ENCODE measurements at regions not wholly inside any gene's neighbourhood (a gene's known extent, or its start where the extent isn't known, plus 50 kb on each side); places are given as distances from the start of the nearest gene placed in this dataset.

DNA sequence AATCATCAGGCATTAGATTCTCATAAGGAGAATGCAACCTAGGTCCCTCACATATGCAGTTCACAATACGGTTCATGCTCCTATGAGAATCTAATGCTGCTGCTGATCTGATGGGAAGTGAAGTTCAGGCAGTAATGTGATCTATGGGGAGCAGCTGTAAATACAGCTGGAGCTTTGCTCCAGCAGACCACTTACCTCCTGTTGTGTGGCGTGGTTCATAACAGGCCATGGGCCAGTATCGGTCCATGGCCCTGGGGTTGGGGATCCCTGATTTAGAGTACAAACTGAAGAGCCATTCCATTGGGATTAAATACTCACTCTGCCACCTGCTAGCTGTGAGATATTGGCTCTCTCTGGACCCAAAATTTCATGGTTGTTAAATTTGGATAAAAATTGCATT, 244.6 kb upstream of the POGK start:
- H4K8ac ChIP-seq (ENCODE audit: low read length) = no peak overlapping the region
- no peaks in the 10 kb centered on the region for H3K9me3 ChIP-seq (ENCODE audit: control insufficient read depth, low read length)
- no peaks in the 10 kb centered on the region for H3K4me1 ChIP-seq (ENCODE audit: control insufficient read depth, insufficient read depth, low read depth, low read length)
- H3K23ac ChIP-seq (ENCODE audit: low read length in 2 of 2) = no peak overlapping the region
- WGBS = 84% methylated on average over 3 of the region's 3 CpGs
- no peak overlapping the region for H3K4me2 ChIP-seq (ENCODE audit: low read length, poor library complexity, severe bottlenecking)
- H3K14ac ChIP-seq (ENCODE audit: low read length in 2 of 2) = no peak overlapping the region
- H3K36me3 ChIP-seq (ENCODE audit: control insufficient read depth in 1 of 2, insufficient read depth in 2 of 2, low read depth in 1 of 2, low read length in 2 of 2) = no peaks in the 10 kb centered on the region
- no peak overlapping the region for H2AFZ ChIP-seq (ENCODE audit: low read depth, low read length)
- no peak overlapping the region for H2AK5ac ChIP-seq (ENCODE audit: low read length, severe bottlenecking)
- no peak overlapping the region for H3K18ac ChIP-seq (ENCODE audit: low read depth in 1 of 2, low read length in 2 of 2)
- H3K27me3 ChIP-seq (ENCODE audit: control insufficient read depth in 1 of 2, insufficient read depth in 1 of 2, low read length in 2 of 2) = no peaks in the 10 kb centered on the region
- no peaks in the 10 kb centered on the region for H3K79me1 ChIP-seq (replicated peaks; ENCODE audit: low read length, poor library complexity, severe bottlenecking)
- H3K9ac ChIP-seq (ENCODE audit: low read length) = no peak overlapping the region
- no peak overlapping the region for H2BK120ac ChIP-seq (ENCODE audit: low read depth, low read length)
- DNase-seq = no peak
- no peak overlapping the region for H3K4ac ChIP-seq (ENCODE audit: low read depth in 1 of 2, low read length in 2 of 2)
- H2BK12ac ChIP-seq (ENCODE audit: low read length in 2 of 2) = no peak overlapping the region
- no peak overlapping the region for H4K91ac ChIP-seq (ENCODE audit: low read length)
- H3K27ac ChIP-seq (ENCODE audit: low read length, poor library complexity, severe bottlenecking) = no peak overlapping the region
- no peak overlapping the region for H2BK5ac ChIP-seq (ENCODE audit: low read depth, low read length, poor library complexity, severe bottlenecking)
- no peak overlapping the region for H2BK15ac ChIP-seq (ENCODE audit: low read depth, poor library complexity, severe bottlenecking)
- H3K4me3 ChIP-seq (ENCODE audit: insufficient read depth in 1 of 2, low read depth in 1 of 2, low read length in 2 of 2) = no peak overlapping the region

DNA sequence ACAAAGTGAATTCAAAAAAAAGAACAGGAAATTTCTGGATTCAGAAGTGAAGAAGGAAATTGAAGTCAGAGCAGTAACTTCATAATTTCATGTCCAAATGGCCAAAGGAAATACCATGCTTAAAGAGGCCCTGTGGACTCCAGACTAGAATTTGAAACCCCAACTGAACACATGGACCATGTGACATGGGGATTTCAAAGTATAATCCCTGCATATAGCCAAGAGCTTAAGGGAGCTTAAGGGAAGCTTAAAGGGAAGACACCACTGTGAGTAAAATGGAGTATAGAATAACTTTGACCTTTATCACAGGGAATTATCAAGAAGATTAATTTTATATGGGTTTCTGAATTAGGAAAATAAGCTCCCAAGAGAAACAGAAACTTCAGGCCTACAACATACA, 241.8 kb upstream of the POGK start:
- Histone ChIP-seq H3K14ac (ENCODE audit: low read length in 2 of 2) (no peak overlapping the region), H3K27me3 (ENCODE audit: control insufficient read depth in 1 of 2, insufficient read depth in 1 of 2, low read length in 2 of 2) (no peaks in the 10 kb centered on the region), H2BK120ac (ENCODE audit: low read depth, low read length) (no peak overlapping the region), H2AK5ac (ENCODE audit: low read length, severe bottlenecking) (no peak overlapping the region), H2BK5ac (ENCODE audit: low read depth, low read length, poor library complexity, severe bottlenecking) (no peak overlapping the region), H2BK12ac (ENCODE audit: low read length in 2 of 2) (no peak overlapping the region), H4K8ac (ENCODE audit: low read length) (no peak overlapping the region), H3K4me3 (ENCODE audit: insufficient read depth in 1 of 2, low read depth in 1 of 2, low read length in 2 of 2) (no peak overlapping the region), H2AFZ (ENCODE audit: low read depth, low read length) (no peak overlapping the region), H3K79me1 (replicated peaks; ENCODE audit: low read length, poor library complexity, severe bottlenecking) (no peaks in the 10 kb centered on the region), H3K4me2 (ENCODE audit: low read length, poor library complexity, severe bottlenecking) (no peak overlapping the region), H3K23ac (ENCODE audit: low read length in 2 of 2) (no peak overlapping the region), H4K91ac (ENCODE audit: low read length) (no peak overlapping the region), H3K9ac (ENCODE audit: low read length) (no peak overlapping the region), H2BK15ac (ENCODE audit: low read depth, poor library complexity, severe bottlenecking) (no peak overlapping the region), H3K4ac (ENCODE audit: low read depth in 1 of 2, low read length in 2 of 2) (no peak overlapping the region), H3K27ac (ENCODE audit: low read length, poor library complexity, severe bottlenecking) (no peak overlapping the region), H3K9me3 (ENCODE audit: control insufficient read depth, low read length) (no peaks in the 10 kb centered on the region), H3K36me3 (ENCODE audit: control insufficient read depth in 1 of 2, insufficient read depth in 2 of 2, low read depth in 1 of 2, low read length in 2 of 2) (no peaks in the 10 kb centered on the region), H3K18ac (ENCODE audit: low read depth in 1 of 2, low read length in 2 of 2) (no peak overlapping the region), H3K4me1 (ENCODE audit: control insufficient read depth, insufficient read depth, low read depth, low read length) (no peaks in the 10 kb centered on the region)
- DNase-seq = no peak

DNA sequence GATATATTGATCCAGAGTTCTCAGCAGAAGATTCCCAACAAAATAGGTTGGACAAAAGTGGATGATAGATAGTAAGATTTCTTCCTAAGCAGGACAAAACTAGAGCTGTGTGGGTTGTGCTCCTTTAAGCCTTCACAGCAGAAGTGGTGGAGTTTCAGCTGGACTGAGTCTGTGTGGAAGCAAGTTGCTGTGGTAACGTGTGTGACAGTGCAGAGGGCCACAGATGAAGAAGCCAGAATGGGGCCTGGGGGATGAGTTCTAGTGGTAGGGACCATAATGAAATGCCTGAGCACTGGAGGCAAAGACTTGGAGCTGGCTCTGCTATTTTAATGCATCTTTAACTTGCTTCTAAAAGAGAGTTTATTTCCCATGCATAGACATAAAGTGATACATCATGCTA, 238.7 kb upstream of the POGK start:
- Histone ChIP-seq H3K14ac (ENCODE audit: low read length in 2 of 2) (no peak overlapping the region), H3K4me2 (ENCODE audit: low read length, poor library complexity, severe bottlenecking) (no peak overlapping the region), H3K27me3 (ENCODE audit: control insufficient read depth in 1 of 2, insufficient read depth in 1 of 2, low read length in 2 of 2) (no peaks in the 10 kb centered on the region), H3K4me3 (ENCODE audit: insufficient read depth in 1 of 2, low read depth in 1 of 2, low read length in 2 of 2) (no peak overlapping the region), H4K91ac (ENCODE audit: low read length) (no peak overlapping the region), H2BK120ac (ENCODE audit: low read depth, low read length) (no peak overlapping the region), H2AFZ (ENCODE audit: low read depth, low read length) (no peak overlapping the region), H3K36me3 (ENCODE audit: control insufficient read depth in 1 of 2, insufficient read depth in 2 of 2, low read depth in 1 of 2, low read length in 2 of 2) (no peaks in the 10 kb centered on the region), H3K9ac (ENCODE audit: low read length) (no peak overlapping the region), H3K18ac (ENCODE audit: low read depth in 1 of 2, low read length in 2 of 2) (no peak overlapping the region), H2BK15ac (ENCODE audit: low read depth, poor library complexity, severe bottlenecking) (no peak overlapping the region), H4K8ac (ENCODE audit: low read length) (no peak overlapping the region), H3K9me3 (ENCODE audit: control insufficient read depth, low read length) (no peaks in the 10 kb centered on the region), H2AK5ac (ENCODE audit: low read length, severe bottlenecking) (no peak overlapping the region), H3K4me1 (ENCODE audit: control insufficient read depth, insufficient read depth, low read depth, low read length) (no peaks in the 10 kb centered on the region), H3K4ac (ENCODE audit: low read depth in 1 of 2, low read length in 2 of 2) (no peak overlapping the region), H3K23ac (ENCODE audit: low read length in 2 of 2) (no peak overlapping the region), H3K27ac (ENCODE audit: low read length, poor library complexity, severe bottlenecking) (no peak overlapping the region), H2BK5ac (ENCODE audit: low read depth, low read length, poor library complexity, severe bottlenecking) (no peak overlapping the region), H3K79me1 (replicated peaks; ENCODE audit: low read length, poor library complexity, severe bottlenecking) (no peaks in the 10 kb centered on the region), H2BK12ac (ENCODE audit: low read length in 2 of 2) (no peak overlapping the region)
- no peak for DNase-seq
- WGBS = 20% methylated on average over 1 of the region's 1 CpG

DNA sequence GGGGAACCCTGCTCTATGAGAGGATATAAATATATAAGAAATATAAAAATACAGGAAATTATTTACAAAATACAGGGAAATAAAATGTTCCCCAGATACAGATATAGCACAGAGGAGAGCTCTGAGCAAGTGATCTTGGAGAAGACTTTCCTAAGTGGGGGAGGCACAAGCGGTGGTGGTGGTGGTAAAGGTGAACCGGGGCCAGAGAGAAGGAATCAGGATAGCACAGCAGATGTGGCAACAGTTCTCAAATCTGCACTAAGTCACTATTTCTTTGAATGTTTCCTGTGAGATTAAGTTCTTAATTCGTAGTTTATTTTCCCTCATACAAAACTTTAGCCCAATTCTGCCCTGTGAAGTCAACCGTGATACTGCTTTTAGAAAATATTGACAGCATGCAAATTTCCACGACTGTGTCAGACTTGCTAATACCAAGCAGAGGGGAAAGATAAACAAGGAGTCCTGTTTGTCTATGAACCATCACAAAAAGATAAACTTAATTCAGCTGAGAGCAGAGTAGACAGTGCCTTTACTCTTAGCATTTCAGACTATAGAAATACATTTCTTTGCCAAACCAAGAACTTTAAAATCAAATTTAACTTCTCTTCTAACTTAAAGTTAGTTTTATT, 237.5 kb upstream of the POGK start:
- DNase-seq = no peak
- no peak overlapping the region for H4K91ac ChIP-seq (ENCODE audit: low read length)
- H3K27me3 ChIP-seq (ENCODE audit: control insufficient read depth in 1 of 2, insufficient read depth in 1 of 2, low read length in 2 of 2) = no peaks in the 10 kb centered on the region
- H3K23ac ChIP-seq (ENCODE audit: low read length in 2 of 2) = no peak overlapping the region
- no peaks in the 10 kb centered on the region for H3K36me3 ChIP-seq (ENCODE audit: control insufficient read depth in 1 of 2, insufficient read depth in 2 of 2, low read depth in 1 of 2, low read length in 2 of 2)
- no peak overlapping the region for H3K9ac ChIP-seq (ENCODE audit: low read length)
- no peak overlapping the region for H2BK5ac ChIP-seq (ENCODE audit: low read depth, low read length, poor library complexity, severe bottlenecking)
- H3K4ac ChIP-seq (ENCODE audit: low read depth in 1 of 2, low read length in 2 of 2) = no peak overlapping the region
- no peak overlapping the region for H3K4me2 ChIP-seq (ENCODE audit: low read length, poor library complexity, severe bottlenecking)
- no peak overlapping the region for H3K18ac ChIP-seq (ENCODE audit: low read depth in 1 of 2, low read length in 2 of 2)
- 68% methylated on average over 5 of the region's 5 CpGs for WGBS
- H2BK15ac ChIP-seq (ENCODE audit: low read depth, poor library complexity, severe bottlenecking) = no peak overlapping the region
- H3K4me1 ChIP-seq (ENCODE audit: control insufficient read depth, insufficient read depth, low read depth, low read length) = no peaks in the 10 kb centered on the region
- no peak overlapping the region for H3K27ac ChIP-seq (ENCODE audit: low read length, poor library complexity, severe bottlenecking)
- no peaks in the 10 kb centered on the region for H3K79me1 ChIP-seq (replicated peaks; ENCODE audit: low read length, poor library complexity, severe bottlenecking)
- no peak overlapping the region for H3K14ac ChIP-seq (ENCODE audit: low read length in 2 of 2)
- H3K9me3 ChIP-seq (ENCODE audit: control insufficient read depth, low read length) = no peaks in the 10 kb centered on the region
- H4K8ac ChIP-seq (ENCODE audit: low read length) = no peak overlapping the region
- H3K4me3 ChIP-seq (ENCODE audit: insufficient read depth in 1 of 2, low read depth in 1 of 2, low read length in 2 of 2) = no peak overlapping the region
- H2AFZ ChIP-seq (ENCODE audit: low read depth, low read length) = no peak overlapping the region
- H2BK120ac ChIP-seq (ENCODE audit: low read depth, low read length) = no peak overlapping the region
- no peak overlapping the region for H2AK5ac ChIP-seq (ENCODE audit: low read length, severe bottlenecking)
- H2BK12ac ChIP-seq (ENCODE audit: low read length in 2 of 2) = no peak overlapping the region

Measured in mesenchymal stem cell (in vitro differentiated cells and primary cell).